ENCODE measurements at regions not wholly inside any gene's neighbourhood (a gene's known extent, or its start where the extent isn't known, plus 50 kb on each side); places are given as distances from the start of the nearest gene placed in this dataset.
A peak's percentile ranks its signal among the peaks of the same experiment; 100 is the strongest.

- no peak overlapping the region for H3K27ac ChIP-seq (ENCODE audit: low read depth in 1 of 2, low read length in 2 of 2)
- Mint-ChIP-seq H3K4me3 (no peak overlapping the region), H3K27ac (peak overlapping the region in 1 of 7 donors; percentile 46), H3K9me3 (peaks cover 0 to 2% (median 0%) of the 10 kb centered on the region in 7 donors), H3K36me3 (peaks cover 2 to 3% of the 10 kb centered on the region in 2 donors), H3K4me1 (peaks cover 46% of the 10 kb centered on the region), H3K27me3 (ENCODE audit: low read depth in 3 of 3) (no peaks in the 10 kb centered on the region)
- no peaks in the 10 kb centered on the region for H4K20me1 ChIP-seq (ENCODE audit: insufficient read depth, low read length)
- intact Hi-C loops (cut with micrococcal nuclease): loop anchor here (5.0 kb wide), 1 partner anchor 38 kb away; no protein-coding TSS in a partner anchor
- no peaks in the 10 kb centered on the region for H3K36me3 ChIP-seq (replicated peaks in 1 of 2; ENCODE audit: control insufficient read depth in 1 of 2, insufficient read depth in 2 of 2, low read length in 2 of 2)
- no peak overlapping the region for H3K9ac ChIP-seq (ENCODE audit: insufficient read depth, low read length, poor library complexity, severe bottlenecking)
- no peaks in the 10 kb centered on the region for H3K9me3 ChIP-seq (replicated peaks in 1 of 2; ENCODE audit: control insufficient read depth in 1 of 2, insufficient read depth in 1 of 2, low read length in 2 of 2)
- no peak for DNase-seq
- TF ChIP-seq CTCF (IDR thresholded peaks at IDR 0.05): no peak
- peaks cover 5% of the 10 kb centered on the region for H3K79me2 ChIP-seq (ENCODE audit: insufficient read depth, low read length)
- no peak overlapping the region for H2AFZ ChIP-seq (ENCODE audit: insufficient read depth, low read depth, low read length, poor library complexity, severe bottlenecking)
- H3K4me3 ChIP-seq (replicated peaks in 1 of 3; ENCODE audit: low read depth in 2 of 3, low read length in 3 of 3): no peak overlapping the region
- H3K4me2 ChIP-seq (replicated peaks; ENCODE audit: extremely low read depth, low read length, poor library complexity, severe bottlenecking): no peak overlapping the region
- WGBS (ENCODE audit: insufficient coverage): no CpG with 5 or more reads among the region's 4 CpGs
- peaks cover 40 to 52% of the 10 kb centered on the region in 2 donors for H3K4me1 ChIP-seq (ENCODE audit: control insufficient read depth in 1 of 2, insufficient read depth in 2 of 2, low read length in 2 of 2)
- H3K27me3 ChIP-seq (ENCODE audit: control insufficient read depth in 2 of 2, insufficient read depth in 2 of 2, low read length in 2 of 2): no peaks in the 10 kb centered on the region
These were observed 275.7 kb downstream of the ADGB start for GRCh38 chr6:146874278-146875018.

GRCh38 chr6:146875927-146876270 lies 277.1 kb downstream of the ADGB start:
- Histone ChIP-seq H3K4me3 (replicated peaks in 1 of 3; ENCODE audit: low read depth in 2 of 3, low read length in 3 of 3) (peak overlapping the region in 1 of 3 experiments; percentile 65), H3K9me3 (replicated peaks in 1 of 2; ENCODE audit: control insufficient read depth in 1 of 2, insufficient read depth in 1 of 2, low read length in 2 of 2) (no peaks in the 10 kb centered on the region), H3K79me2 (ENCODE audit: insufficient read depth, low read length) (peaks cover 5% of the 10 kb centered on the region), H2AFZ (ENCODE audit: insufficient read depth, low read depth, low read length, poor library complexity, severe bottlenecking) (no peak overlapping the region), H3K27ac (ENCODE audit: low read depth in 1 of 2, low read length in 2 of 2) (peak overlapping the region in 1 of 2 donors; percentile 85), H3K36me3 (replicated peaks in 1 of 2; ENCODE audit: control insufficient read depth in 1 of 2, insufficient read depth in 2 of 2, low read length in 2 of 2) (no peaks in the 10 kb centered on the region), H3K4me1 (ENCODE audit: control insufficient read depth in 1 of 2, insufficient read depth in 2 of 2, low read length in 2 of 2) (peaks cover 42 to 55% of the 10 kb centered on the region in 2 donors), H4K20me1 (ENCODE audit: insufficient read depth, low read length) (no peaks in the 10 kb centered on the region), H3K27me3 (ENCODE audit: control insufficient read depth in 2 of 2, insufficient read depth in 2 of 2, low read length in 2 of 2) (no peaks in the 10 kb centered on the region), H3K9ac (ENCODE audit: insufficient read depth, low read length, poor library complexity, severe bottlenecking) (no peak overlapping the region), H3K4me2 (replicated peaks; ENCODE audit: extremely low read depth, low read length, poor library complexity, severe bottlenecking) (peak overlapping the region; percentile 72)
- no CpG with 5 or more reads among the region's 4 CpGs for WGBS (ENCODE audit: insufficient coverage)
- Mint-ChIP-seq H3K36me3 (peaks cover 1 to 2% of the 10 kb centered on the region in 2 donors), H3K27me3 (ENCODE audit: low read depth in 3 of 3) (peaks cover 0 to 3% (median 0%) of the 10 kb centered on the region in 3 donors), H3K27ac (peak overlapping the region; percentile 90 to 99 (median 97)), H3K4me3 (peak overlapping the region in 1 of 2 donors; percentile 81), H3K9me3 (peaks cover 0 to 3% (median 0%) of the 10 kb centered on the region in 7 donors), H3K4me1 (peaks cover 43% of the 10 kb centered on the region)
- intact Hi-C loops (cut with micrococcal nuclease): loop anchor here (5.0 kb wide), 1 partner anchor 36 kb away; no protein-coding TSS in a partner anchor
- DNase-seq: no peak
- TF ChIP-seq CTCF (IDR thresholded peaks at IDR 0.05): no peak
